ENCODE measurements at regions not wholly inside any gene's neighbourhood (a gene's known extent, or its start where the extent isn't known, plus 50 kb on each side); places are given as distances from the start of the nearest gene placed in this dataset.
"Not testable (repeated sequence)": the region's sequence is repeated elsewhere in the genome, so short reads cannot be mapped to it uniquely, and the experiment has no call there.

DNA sequence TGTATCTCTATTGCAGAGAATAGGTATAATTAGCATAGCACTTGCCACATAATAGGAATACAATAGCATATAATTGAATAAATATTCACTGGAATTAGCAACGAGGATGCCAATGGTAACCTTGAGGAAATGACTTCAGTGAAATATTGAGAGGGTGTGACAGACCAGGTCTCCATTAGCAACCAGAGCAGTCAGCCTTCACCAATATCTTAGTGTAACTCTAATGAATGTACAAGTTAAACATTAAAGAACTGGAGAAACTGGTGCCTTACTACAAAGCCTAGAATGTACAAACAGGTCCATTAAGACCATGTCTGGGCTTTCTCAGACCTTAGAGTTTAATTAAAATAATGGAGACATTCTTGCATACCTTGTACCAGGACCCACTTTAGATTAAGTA is 143.0 kb downstream of the MAGEB17 start:
- ATAC-seq = no peak
- Mint-ChIP-seq H3K9me3 (no peaks in the 10 kb centered on the region), H3K36me3 (no peaks in the 10 kb centered on the region), H3K27ac (no peak overlapping the region)
- no peak for DNase-seq (ENCODE audit: low spot score in 2 of 2)

DNA sequence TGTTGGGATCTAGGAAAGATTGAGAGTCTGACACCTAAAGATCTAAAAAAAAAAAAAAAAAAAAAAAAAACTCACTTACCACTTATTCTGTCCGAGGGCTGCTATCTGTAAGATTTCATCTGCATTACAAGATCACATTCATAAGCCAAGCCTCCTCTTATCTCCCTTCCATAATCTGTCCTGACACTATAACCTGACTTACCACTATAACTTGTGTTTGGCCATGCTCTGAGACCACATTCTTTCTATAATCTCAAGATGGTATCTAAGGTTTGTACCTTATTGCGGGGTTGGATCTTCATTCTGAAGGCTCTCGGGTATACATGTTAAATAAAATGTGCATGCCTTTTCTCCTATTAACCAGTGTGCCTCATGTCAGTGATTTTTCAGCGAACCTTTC is 144.4 kb downstream of the MAGEB17 start:
- no peak for DNase-seq (ENCODE audit: low spot score in 2 of 2)
- Mint-ChIP-seq H3K9me3 (no peaks in the 10 kb centered on the region), H3K36me3 (no peaks in the 10 kb centered on the region), H3K27ac (no peak overlapping the region)
- ATAC-seq = no peak

DNA sequence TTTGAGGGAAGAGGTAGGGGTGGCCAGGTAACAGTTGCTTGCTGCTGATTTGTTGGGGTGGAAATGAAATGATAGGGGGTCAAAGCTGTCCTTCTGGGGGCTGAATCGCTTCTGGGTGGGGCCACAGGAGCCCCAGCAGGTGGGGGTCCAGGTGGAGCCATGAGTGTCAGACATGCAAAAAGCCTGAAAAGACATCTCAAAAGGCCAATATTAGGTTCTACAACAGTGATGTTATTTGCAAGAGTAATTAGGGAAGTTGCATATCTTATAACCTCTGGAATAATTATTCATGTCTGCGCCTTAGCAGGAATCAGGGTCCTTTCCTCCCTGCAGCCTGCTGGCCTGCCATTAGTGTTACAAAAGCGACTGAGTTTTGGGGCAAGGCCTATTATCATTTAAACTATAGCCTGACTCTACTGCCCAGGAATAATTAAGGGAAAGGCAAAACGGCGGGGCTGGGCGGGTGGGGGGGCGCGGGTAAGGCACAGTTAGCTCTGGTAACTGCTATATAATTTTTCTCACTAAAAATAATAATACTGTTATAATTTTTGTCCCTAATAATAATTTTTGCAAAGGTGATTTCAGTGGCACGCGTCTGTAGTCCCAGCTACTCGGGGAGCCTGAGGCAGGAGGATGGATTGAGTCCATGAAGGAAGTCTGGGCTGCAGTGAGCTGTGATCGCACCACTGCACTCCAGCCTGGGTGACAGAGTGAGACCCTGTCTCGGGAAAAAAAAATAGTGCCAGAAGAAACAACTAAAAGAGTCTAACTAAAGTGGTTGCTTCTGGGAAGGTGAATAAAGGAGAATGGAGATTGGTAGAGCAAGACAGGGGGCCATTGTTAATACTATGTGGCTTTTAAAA is 145.7 kb downstream of the MAGEB17 start:
- Mint-ChIP-seq H3K27ac (no peak overlapping the region), H3K36me3 (no peaks in the 10 kb centered on the region), H3K9me3 (no peaks in the 10 kb centered on the region)
- DNase-seq (ENCODE audit: low spot score in 2 of 2) (no peak), ATAC-seq (no peak)

- no peaks in the 10 kb centered on the region for H3K9me3 Mint-ChIP-seq
Observed at GRCh38 chrX:16316331-16316730, 149.1 kb downstream of the MAGEB17 start.

GRCh38 chrX:16319929-16320328 is 152.6 kb downstream of the MAGEB17 start:
- DNase-seq (ENCODE audit: low spot score in 2 of 2) (no peak), ATAC-seq (no peak)
- Mint-ChIP-seq H3K27ac (no peak overlapping the region), H3K36me3 (no peaks in the 10 kb centered on the region), H3K9me3 (no peaks in the 10 kb centered on the region)

More at GRCh38 chrX:16316331-16316730, 149.1 kb downstream of the MAGEB17 start:
- Mint-ChIP-seq H3K27ac (no peak overlapping the region), H3K36me3 (no peaks in the 10 kb centered on the region)
- ATAC-seq = no peak
- DNase-seq (ENCODE audit: low spot score in 2 of 2) = no peak

DNA sequence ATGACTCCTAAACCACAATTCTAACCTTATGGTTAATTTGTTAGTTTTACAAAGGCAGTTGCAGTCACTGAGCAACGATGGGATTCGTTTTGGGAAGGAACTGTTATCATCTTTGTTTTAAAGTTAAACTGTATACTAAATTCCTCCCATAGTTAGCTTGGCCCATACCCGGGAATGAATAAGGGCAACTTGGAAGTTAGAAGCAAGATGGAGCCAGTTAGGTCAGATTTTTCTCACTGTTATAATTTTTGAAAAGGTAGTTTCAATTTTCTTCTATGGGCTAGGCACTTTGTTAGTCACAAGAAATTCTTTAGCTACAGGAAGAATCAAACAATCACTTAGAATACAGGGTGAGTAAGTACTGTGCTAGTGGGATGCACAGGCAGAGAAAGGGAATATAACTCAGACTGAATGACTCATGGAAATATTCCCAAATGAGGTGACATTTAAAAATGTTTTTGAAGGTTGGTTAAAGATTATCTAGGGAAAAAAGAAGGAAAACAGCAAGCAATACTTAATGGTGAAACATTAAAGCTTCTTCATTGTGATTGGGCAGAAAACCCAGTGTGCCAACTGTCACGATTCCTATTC is 153.6 kb downstream of the MAGEB17 start:
- H3K27ac Mint-ChIP-seq = no peak overlapping the region
- H3K36me3 Mint-ChIP-seq = no peaks in the 10 kb centered on the region
- no peak for ATAC-seq
- no peak for DNase-seq (ENCODE audit: low spot score in 2 of 2)
- H3K9me3 Mint-ChIP-seq = no peaks in the 10 kb centered on the region

GRCh38 chrX:16333453-16333852 is 166.2 kb downstream of the MAGEB17 start:
- Mint-ChIP-seq H3K27ac (no peak overlapping the region), H3K9me3 (peaks cover 0 to 6% of the 10 kb centered on the region in 2 donors), H3K36me3 (no peaks in the 10 kb centered on the region)
- DNase-seq (ENCODE audit: low spot score in 2 of 2) = no peak
- no peak for ATAC-seq

GRCh38 chrX:16335181-16335580 is 167.9 kb downstream of the MAGEB17 start:
- H3K36me3 Mint-ChIP-seq = no peaks in the 10 kb centered on the region

GRCh38 chrX:16347968-16348670 is 180.8 kb downstream of the MAGEB17 start:
- H3K36me3 Mint-ChIP-seq = no peaks in the 10 kb centered on the region
- DNase-seq (ENCODE audit: low spot score in 2 of 2) (no peak), ATAC-seq (no peak)
- H3K27ac Mint-ChIP-seq = no peak overlapping the region
- H3K9me3 Mint-ChIP-seq = no peaks in the 10 kb centered on the region

More at GRCh38 chrX:16335181-16335580, 167.9 kb downstream of the MAGEB17 start:
- H3K9me3 Mint-ChIP-seq = peaks cover 0 to 6% of the 10 kb centered on the region in 2 donors
- ATAC-seq (no peak), DNase-seq (ENCODE audit: low spot score in 2 of 2) (no peak)
- no peak overlapping the region for H3K27ac Mint-ChIP-seq

DNA sequence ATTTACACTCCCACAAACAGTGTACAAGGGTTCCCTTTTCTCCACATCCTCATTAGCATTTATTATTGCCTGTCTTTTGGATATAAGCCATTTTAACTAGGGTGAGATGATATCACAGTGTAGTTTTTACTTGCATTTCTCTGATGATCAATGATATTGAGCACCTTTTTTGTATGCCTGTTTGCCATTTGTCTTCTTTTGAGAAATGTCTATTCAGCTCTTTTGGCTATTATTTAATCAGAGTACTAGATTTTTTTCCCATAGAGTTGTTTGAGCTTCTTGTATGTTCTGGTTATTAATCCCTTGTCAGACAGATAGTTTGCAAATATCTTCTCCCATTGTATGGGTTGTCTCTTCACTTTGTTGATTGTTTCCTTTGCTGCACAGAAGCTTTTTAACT is 190.6 kb downstream of the MAGEB17 start:
- no peaks in the 10 kb centered on the region for H3K9me3 Mint-ChIP-seq
- H3K36me3 Mint-ChIP-seq = no peaks in the 10 kb centered on the region
- DNase-seq (ENCODE audit: low spot score in 2 of 2) (no peak), ATAC-seq (no peak)
- no peak overlapping the region for H3K27ac Mint-ChIP-seq

- not testable (repeated sequence) for H3K36me3 Mint-ChIP-seq; H3K27ac Mint-ChIP-seq; H3K9me3 Mint-ChIP-seq; ATAC-seq; DNase-seq (ENCODE audit: low spot score in 2 of 2)
Observed at GRCh38 chrX:16360056-16360455, 192.8 kb downstream of the MAGEB17 start.

- H3K27ac Mint-ChIP-seq = no peak overlapping the region
- no peak for ATAC-seq
- no peak for DNase-seq (ENCODE audit: low spot score in 2 of 2)
- no peaks in the 10 kb centered on the region for H3K9me3 Mint-ChIP-seq
- H3K36me3 Mint-ChIP-seq = no peaks in the 10 kb centered on the region
Observed at GRCh38 chrX:16368696-16369095, 201.4 kb downstream of the MAGEB17 start.

GRCh38 chrX:16376056-16376455 is 208.8 kb downstream of the MAGEB17 start:
- Mint-ChIP-seq H3K36me3 (no peaks in the 10 kb centered on the region), H3K27ac (no peak overlapping the region), H3K9me3 (no peaks in the 10 kb centered on the region)
- no peak for DNase-seq (ENCODE audit: low spot score in 2 of 2)
- no peak for ATAC-seq

- Mint-ChIP-seq H3K36me3 (no peaks in the 10 kb centered on the region), H3K27ac (no peak overlapping the region), H3K9me3 (no peaks in the 10 kb centered on the region)
- ATAC-seq (no peak), DNase-seq (ENCODE audit: low spot score in 2 of 2) (no peak)
Observed at GRCh38 chrX:16386126-16386525, 218.8 kb downstream of the MAGEB17 start.

GRCh38 chrX:16392597-16392996 is 225.3 kb downstream of the MAGEB17 start:
- Mint-ChIP-seq H3K9me3 (no peaks in the 10 kb centered on the region), H3K36me3 (no peaks in the 10 kb centered on the region), H3K27ac (no peak overlapping the region)
- ATAC-seq (no peak), DNase-seq (ENCODE audit: low spot score in 2 of 2) (no peak)

- no peaks in the 10 kb centered on the region for H3K9me3 Mint-ChIP-seq
- no peak for ATAC-seq
Observed at GRCh38 chrX:16394290-16394689, 227.0 kb downstream of the MAGEB17 start.

GRCh38 chrX:16403808-16404207 is 236.5 kb downstream of the MAGEB17 start:
- DNase-seq (ENCODE audit: low spot score in 2 of 2) = no peak

More at GRCh38 chrX:16394290-16394689, 227.0 kb downstream of the MAGEB17 start:
- Mint-ChIP-seq H3K27ac (no peak overlapping the region), H3K36me3 (no peaks in the 10 kb centered on the region)
- no peak for DNase-seq (ENCODE audit: low spot score in 2 of 2)

More at GRCh38 chrX:16403808-16404207, 236.5 kb downstream of the MAGEB17 start:
- Mint-ChIP-seq H3K9me3 (no peaks in the 10 kb centered on the region), H3K27ac (no peak overlapping the region), H3K36me3 (no peaks in the 10 kb centered on the region)
- ATAC-seq = no peak

Data from activated naive CD4-positive, alpha-beta T cell treated with anti-CD3 and anti-CD28 coated beads, Interleukin-2, amount 50 U/mL, for 72 hours (primary cell).